HEK293T (cell line): ENCODE measurements at regions not wholly inside any gene's neighbourhood (a gene's known extent, or its start where the extent isn't known, plus 50 kb on each side); places are given as distances from the start of the nearest gene placed in this dataset.

ENCODE experiments used
- CTCF ChIA-PET: fragments of 350-600 bp; formaldehyde crosslinking; extraction: SDS; loops from one replicate; lab custom pipeline; 2021; ENCODE audit warnings: antibody characterized with exemption, inconsistent platforms; lab: Yijun Ruan, JAX
- POLR2A ChIA-PET: fragments of 350-600 bp; formaldehyde crosslinking; extraction: SDS; loops from one replicate; lab custom pipeline; 2020; ENCODE audit warnings: antibody characterized with exemption, inconsistent platforms; lab: Yijun Ruan, JAX
- DNase-seq: peaks from one replicate; pipeline ENCODE4 v3.0.0; 2012; ENCODE audit warnings: mixed read lengths; ENCODE audit errors: extremely low spot score
- ARNT ChIP-seq: fragments of 450-650 bp; IDR thresholded peaks from 2 replicates; pipeline ENCODE4 v1.6.1; 2017; ENCODE audit warnings: mild to moderate bottlenecking
- BHLHE40 ChIP-seq: fragments of 450-650 bp; IDR thresholded peaks from 2 replicates; pipeline ENCODE4 v1.6.1; 2016; ENCODE audit warnings: mild to moderate bottlenecking, moderate library complexity, borderline replicate concordance
- CTBP1 ChIP-seq: fragments of 450-650 bp; IDR thresholded peaks from 2 replicates; pipeline ENCODE4 v1.6.1; 2016; ENCODE audit warnings: borderline replicate concordance
- ELF4 ChIP-seq: fragments of 450-650 bp; IDR thresholded peaks from 2 replicates; pipeline ENCODE4 v1.6.1; 2017; ENCODE audit warnings: antibody characterized with exemption
- FOXA1 ChIP-seq: fragments of 450-650 bp; IDR thresholded peaks from 2 replicates; pipeline ENCODE4 v1.6.1; 2016; ENCODE audit warnings: mild to moderate bottlenecking
- FOXK2 ChIP-seq: fragments of 450-650 bp; IDR thresholded peaks from 2 replicates; pipeline ENCODE4 v1.6.1; 2016; ENCODE audit warnings: mild to moderate bottlenecking
- FOXM1 ChIP-seq: fragments of 450-650 bp; IDR thresholded peaks from 2 replicates; pipeline ENCODE4 v1.6.1; 2017; ENCODE audit warnings: mild to moderate bottlenecking, borderline replicate concordance
- HDGF ChIP-seq: fragments of 450-650 bp; IDR thresholded peaks from 2 replicates; pipeline ENCODE4 v1.6.1; 2017; ENCODE audit warnings: antibody characterized with exemption, borderline replicate concordance
- L3MBTL2 ChIP-seq: fragments of 450-650 bp; conservative IDR thresholded peaks from 2 replicates; pipeline ENCODE4 v1.6.1; 2016; ENCODE audit warnings: mild to moderate bottlenecking
- LEF1 ChIP-seq: fragments of 450-650 bp; IDR thresholded peaks from 2 replicates; pipeline ENCODE4 v1.6.1; 2017; ENCODE audit warnings: mild to moderate bottlenecking, borderline replicate concordance
- NFRKB ChIP-seq: fragments of 450-650 bp; IDR thresholded peaks from 2 replicates; pipeline ENCODE4 v1.6.1; 2016; ENCODE audit warnings: mild to moderate bottlenecking, moderate library complexity
- PKNOX1 ChIP-seq: fragments of 450-650 bp; IDR thresholded peaks from 2 replicates; pipeline ENCODE4 v1.6.1; 2016
- SP1 ChIP-seq: fragments of 450-650 bp; IDR thresholded peaks from 2 replicates; pipeline ENCODE4 v1.6.1; 2017
- SUZ12 ChIP-seq: fragments of 450-650 bp; IDR thresholded peaks from 2 replicates; pipeline ENCODE4 v1.6.1; 2016; ENCODE audit warnings: mild to moderate bottlenecking
- TARDBP ChIP-seq: fragments of 450-650 bp; IDR thresholded peaks from 2 replicates; pipeline ENCODE4 v1.6.1; 2016
- ZNF384 ChIP-seq: fragments of 450-650 bp; IDR thresholded peaks from 2 replicates; pipeline ENCODE4 v1.6.1; 2016

DNA sequence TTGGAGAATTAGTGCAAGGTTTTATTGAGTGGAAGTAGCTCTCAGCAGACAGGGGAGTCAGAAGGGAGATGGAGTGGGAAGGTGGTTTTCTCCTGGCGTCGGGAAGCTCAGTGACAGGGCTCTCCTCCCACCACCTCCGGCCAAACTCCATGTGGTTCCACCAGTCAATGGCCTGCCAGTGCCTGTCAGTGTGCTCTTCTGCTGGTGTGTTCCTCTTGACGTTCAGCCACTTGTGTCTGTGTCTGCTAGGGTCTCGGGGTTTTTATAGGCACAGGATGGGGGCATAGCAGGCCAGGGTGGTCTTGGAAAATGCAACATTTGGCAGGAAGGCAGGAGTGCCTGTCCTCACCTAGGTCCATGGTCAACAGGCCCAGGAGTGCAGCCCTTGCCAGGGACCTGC lies 506.7 kb upstream of the KIF2B start:
- DNase-seq, result no peak
- no peak for TF ChIP-seq NFRKB
- no peak for TF ChIP-seq FOXM1
- TF ChIP-seq FOXK2, result no peak
- TF ChIP-seq CTBP1, result no peak
- no peak for TF ChIP-seq SP1
- TF ChIP-seq ELF4, result no peak
- TF ChIP-seq TARDBP, result no peak
- TF ChIP-seq ZNF384, result no peak
- no peak for TF ChIP-seq LEF1
- no peak for TF ChIP-seq L3MBTL2
- TF ChIP-seq SUZ12, result no peak
- TF ChIP-seq BHLHE40, result no peak
- no peak for TF ChIP-seq HDGF
- no peak for TF ChIP-seq FOXA1
- CTCF ChIA-PET, result no interaction called here
- POLR2A ChIA-PET, result no interaction called here

DNA sequence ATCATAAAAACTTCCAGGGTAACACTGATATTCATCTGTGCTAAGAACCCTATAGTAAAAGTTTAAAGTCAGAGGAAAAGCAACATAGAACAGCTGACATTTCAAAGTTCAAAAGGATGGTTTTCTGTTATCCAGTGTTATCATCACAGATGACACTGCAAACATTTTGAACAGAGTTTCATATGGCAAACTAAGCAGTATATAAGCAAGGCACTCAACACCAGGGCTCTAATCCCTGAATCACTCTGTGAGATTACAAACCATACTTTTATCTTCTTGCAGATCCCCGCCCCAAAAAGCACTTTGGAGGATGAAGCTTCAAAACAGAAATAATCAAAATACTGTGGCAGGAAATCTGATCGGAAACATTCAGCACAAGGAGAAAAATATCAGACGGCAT lies 508.2 kb upstream of the KIF2B start:
- CTCF ChIA-PET, result no interaction called here
- TF ChIP-seq ZNF384 (no peak), LEF1 (no peak), SUZ12 (no peak), PKNOX1 (no peak), TARDBP (no peak), FOXA1 (no peak), CTBP1 (no peak), ELF4 (no peak), ARNT (no peak), BHLHE40 (no peak), HDGF (no peak), SP1 (no peak), FOXK2 (no peak), L3MBTL2 (no peak), FOXM1 (no peak), NFRKB (no peak)

DNA sequence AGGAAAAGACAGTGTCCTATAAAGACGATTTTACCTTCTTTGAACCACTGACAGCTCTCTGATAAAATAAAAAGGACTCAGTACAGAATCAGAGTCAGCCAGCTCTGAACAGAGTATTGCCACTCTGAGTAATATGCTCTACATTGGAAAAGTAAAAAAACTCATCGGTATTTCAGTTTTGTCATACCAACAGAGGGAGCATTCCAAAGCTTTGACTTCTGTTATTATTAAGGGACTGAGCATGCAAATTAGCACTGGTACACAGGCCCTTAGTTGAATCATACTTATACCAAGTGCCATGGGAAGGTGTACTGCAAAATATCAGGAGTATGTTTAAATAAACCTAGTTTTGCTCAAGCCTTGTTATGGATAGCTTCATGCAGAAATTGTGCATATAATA lies 509.0 kb upstream of the KIF2B start:
- no peak for TF ChIP-seq FOXM1
- TF ChIP-seq LEF1, result no peak
- no peak for TF ChIP-seq NFRKB
- no peak for TF ChIP-seq ARNT
- no peak for TF ChIP-seq HDGF
- TF ChIP-seq SP1, result no peak
- no peak for TF ChIP-seq L3MBTL2
- TF ChIP-seq ZNF384, result no peak
- TF ChIP-seq SUZ12, result no peak
- no peak for TF ChIP-seq BHLHE40
- no peak for TF ChIP-seq FOXK2
- no peak for TF ChIP-seq PKNOX1
- TF ChIP-seq ELF4, result no peak
- no peak for TF ChIP-seq FOXA1
- TF ChIP-seq TARDBP, result no peak
- TF ChIP-seq CTBP1, result no peak
- POLR2A ChIA-PET, result no interaction called here
- CTCF ChIA-PET, result no interaction called here
- DNase-seq, result no peak

More for the DNA sequence above, 508.2 kb upstream of the KIF2B start:
- DNase-seq, result no peak
- POLR2A ChIA-PET, result no interaction called here

GRCh38 chr17:53278466-53278865 lies 544.3 kb upstream of the KIF2B start:
- ChIA-PET CTCF (no interaction called here), POLR2A (no interaction called here)
- TF ChIP-seq NFRKB (no peak), ARNT (no peak), FOXK2 (no peak), CTBP1 (no peak), FOXA1 (no peak), SP1 (no peak), TARDBP (no peak), ELF4 (no peak), HDGF (no peak), SUZ12 (no peak), FOXM1 (no peak), BHLHE40 (no peak), L3MBTL2 (no peak), PKNOX1 (no peak), LEF1 (no peak), ZNF384 (no peak)
- DNase-seq, result no peak

- ChIA-PET CTCF (no interaction called here), POLR2A (no interaction called here)
- TF ChIP-seq ARNT (no peak), SP1 (no peak), NFRKB (no peak)
- no peak for DNase-seq
Observed at GRCh38 chr17:53273126-53273525, 549.6 kb upstream of the KIF2B start.

- ChIA-PET POLR2A (no interaction called here), CTCF (no interaction called here)
- no peak for DNase-seq
- TF ChIP-seq HDGF, result no peak
- no peak for TF ChIP-seq FOXK2
- TF ChIP-seq L3MBTL2, result no peak
- TF ChIP-seq ELF4, result no peak
- TF ChIP-seq SP1, result no peak
- TF ChIP-seq ZNF384, result no peak
- no peak for TF ChIP-seq TARDBP
- no peak for TF ChIP-seq ARNT
Observed at GRCh38 chr17:53270936-53271335, 551.8 kb upstream of the KIF2B start.
